Right ventricle myocardium inferior (tissue), 1 donor: ENCODE measurements at regions not wholly inside any gene's neighbourhood (a gene's known extent, or its start where the extent isn't known, plus 50 kb on each side); places are given as distances from the start of the nearest gene placed in this dataset.
A peak's percentile ranks its signal among the peaks of the same experiment; 100 is the strongest.

Source experiments
- ATAC-seq: fragments of 200-7000 bp; cut with Tn5 transposase; one replicate; pipeline ENCODE4 v1.9.1; 2020; ENCODE audit warnings: mild to moderate bottlenecking, moderate library complexity
- DNase-seq: peaks from one replicate; pipeline ENCODE4 v3.0.0; 2021; ENCODE audit errors: missing footprints
- intact Hi-C: fragments of 100-400 bp; cut with DNase I; formaldehyde crosslinking; loops from one replicate; pipeline ENCODE4 v1.11.0; 2022
- donor health status: DM: no; HTN: yes; CAD: no; lungs with severe emphysema.

GRCh38 chr14:34201909-34202637 is 251.2 kb upstream of the EGLN3 start:
- DNase-seq (no peak), ATAC-seq (no peak)
- intact Hi-C loops = no loop called here

DNA sequence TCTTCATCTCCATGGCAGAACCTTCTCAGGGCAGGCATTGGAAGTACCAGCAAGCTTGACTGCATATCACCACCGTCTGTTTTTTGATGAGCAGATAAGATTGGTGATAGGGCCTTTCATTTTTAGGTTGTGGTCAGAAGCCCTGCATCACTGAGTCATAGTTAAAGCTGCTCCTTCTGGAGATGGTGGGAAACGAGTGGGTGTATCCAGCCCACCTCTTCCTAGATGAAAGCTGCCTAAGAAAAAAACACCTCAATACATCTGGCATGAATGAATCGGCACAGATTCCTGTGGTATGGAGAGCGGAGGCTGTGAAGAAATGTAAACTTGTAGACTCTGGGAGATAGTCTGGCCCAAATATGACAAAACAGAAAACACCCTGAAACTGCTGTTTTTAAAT is 248.7 kb upstream of the EGLN3 start:
- intact Hi-C loops = no loop called here
- ATAC-seq (no peak), DNase-seq (no peak)

DNA sequence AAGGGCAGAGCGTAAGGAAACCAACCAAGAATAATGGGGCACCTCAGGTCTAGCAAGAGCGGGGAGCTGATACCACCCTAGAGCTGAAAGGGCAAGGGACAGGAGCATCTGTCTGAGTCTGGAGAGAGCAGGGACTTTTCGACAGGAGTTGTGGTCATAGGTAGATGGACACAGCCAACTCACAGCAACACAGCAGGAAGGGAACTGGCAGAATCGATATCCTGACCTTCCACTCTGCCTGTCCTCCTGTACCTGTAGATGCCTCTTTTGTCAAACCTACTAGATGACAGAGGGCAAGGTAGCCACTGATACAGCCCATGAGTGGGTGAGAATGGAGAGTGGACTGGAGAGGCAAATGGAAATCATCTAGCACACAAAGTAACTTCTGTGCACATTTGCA is 247.2 kb upstream of the EGLN3 start:
- DNase-seq (no peak), ATAC-seq (no peak)
- intact Hi-C loops = no loop called here

GRCh38 chr14:34195964-34196363 is 245.1 kb upstream of the EGLN3 start:
- ATAC-seq = no peak
- no peak for DNase-seq
- intact Hi-C loops = no loop called here

GRCh38 chr14:34190717-34191116 is 239.8 kb upstream of the EGLN3 start:
- ATAC-seq (no peak), DNase-seq (no peak)
- intact Hi-C loops = no loop called here

- ATAC-seq = no peak
- no peak for DNase-seq
- intact Hi-C loops = no loop called here
These were observed 239.0 kb upstream of the EGLN3 start for GRCh38 chr14:34189866-34190265.

DNA sequence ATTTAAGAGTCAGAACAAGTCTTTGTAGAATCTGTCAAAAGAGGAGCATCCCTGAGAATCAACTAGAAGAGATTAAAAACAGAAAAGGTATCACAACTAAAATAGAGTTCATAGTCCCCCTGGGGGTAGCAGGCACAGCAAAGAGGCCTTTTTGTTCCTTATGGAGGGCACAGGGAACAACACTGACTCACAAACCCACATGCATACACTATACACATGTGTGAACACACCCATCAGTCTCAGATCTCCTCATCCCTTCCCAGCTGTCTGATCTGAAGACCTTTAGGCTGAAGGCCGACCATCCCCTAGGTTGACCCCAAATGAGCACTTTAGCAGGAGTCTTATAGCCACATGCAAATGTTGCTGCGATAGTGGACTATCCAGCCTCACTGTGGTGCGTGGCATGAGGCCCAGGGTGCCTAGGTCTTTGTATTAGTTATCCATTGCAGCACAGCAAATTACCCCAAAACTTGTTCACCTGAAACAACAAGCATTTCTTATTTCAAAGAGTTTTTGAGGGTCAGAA is 236.7 kb upstream of the EGLN3 start:
- intact Hi-C loops = no loop called here
- DNase-seq (no peak), ATAC-seq (no peak)

DNA sequence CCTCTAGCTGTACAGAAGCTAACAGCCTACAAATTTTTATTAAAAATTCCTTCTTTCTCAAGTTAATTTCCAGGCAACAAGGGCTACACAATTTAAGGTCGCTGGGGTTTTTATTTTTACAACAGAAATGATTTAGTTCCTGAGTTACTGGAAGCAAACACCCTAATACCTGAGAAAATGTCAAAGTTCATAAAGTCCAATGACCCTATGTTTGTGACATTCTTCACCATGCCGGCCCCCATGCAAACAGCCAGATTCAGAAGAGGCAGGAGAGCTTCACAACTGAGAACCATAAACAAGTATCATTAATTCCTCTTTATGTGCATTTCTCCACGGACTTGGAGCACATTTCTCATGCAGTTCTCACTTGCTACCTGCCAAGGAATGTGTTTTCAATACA is 236.2 kb upstream of the EGLN3 start:
- intact Hi-C loops = no loop called here
- DNase-seq (no peak), ATAC-seq (no peak)

GRCh38 chr14:34184126-34184525 is 233.3 kb upstream of the EGLN3 start:
- intact Hi-C loops = no loop called here
- ATAC-seq (no peak), DNase-seq (no peak)

GRCh38 chr14:34183478-34183877 is 232.6 kb upstream of the EGLN3 start:
- ATAC-seq (no peak), DNase-seq (no peak)
- intact Hi-C loops = no loop called here

GRCh38 chr14:34181338-34181737 is 230.5 kb upstream of the EGLN3 start:
- no peak for DNase-seq
- intact Hi-C loops = no loop called here
- no peak for ATAC-seq

GRCh38 chr14:34180869-34181268 is 230.0 kb upstream of the EGLN3 start:
- DNase-seq (no peak), ATAC-seq (no peak)
- intact Hi-C loops = no loop called here

GRCh38 chr14:34180434-34180833 is 229.6 kb upstream of the EGLN3 start:
- intact Hi-C loops = no loop called here

GRCh38 chr14:34179727-34180126 is 228.9 kb upstream of the EGLN3 start:
- intact Hi-C loops = no loop called here
- DNase-seq = no peak
- no peak for ATAC-seq

More at GRCh38 chr14:34180434-34180833, 229.6 kb upstream of the EGLN3 start:
- DNase-seq = no peak
- ATAC-seq = peak; percentile 56

DNA sequence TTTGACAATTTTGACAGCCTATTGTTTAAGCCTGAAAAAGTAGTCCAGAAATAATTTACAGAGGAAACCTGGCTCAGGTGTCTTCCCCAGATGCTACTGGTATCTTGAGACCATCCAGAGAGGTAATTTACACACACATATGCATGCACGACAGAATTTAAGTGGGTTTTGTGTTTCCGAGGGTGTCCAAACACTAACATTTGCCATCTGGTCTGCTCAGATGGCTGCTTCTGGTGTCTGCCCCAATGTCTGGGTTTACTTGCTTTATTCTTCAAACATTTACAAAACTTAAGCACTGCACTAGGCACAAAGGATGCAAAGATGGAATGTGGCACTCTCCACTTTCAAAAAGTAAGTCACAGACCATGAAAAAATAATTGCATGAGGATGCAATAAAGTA is 226.6 kb upstream of the EGLN3 start:
- DNase-seq = no peak
- intact Hi-C loops = no loop called here
- ATAC-seq = no peak

DNA sequence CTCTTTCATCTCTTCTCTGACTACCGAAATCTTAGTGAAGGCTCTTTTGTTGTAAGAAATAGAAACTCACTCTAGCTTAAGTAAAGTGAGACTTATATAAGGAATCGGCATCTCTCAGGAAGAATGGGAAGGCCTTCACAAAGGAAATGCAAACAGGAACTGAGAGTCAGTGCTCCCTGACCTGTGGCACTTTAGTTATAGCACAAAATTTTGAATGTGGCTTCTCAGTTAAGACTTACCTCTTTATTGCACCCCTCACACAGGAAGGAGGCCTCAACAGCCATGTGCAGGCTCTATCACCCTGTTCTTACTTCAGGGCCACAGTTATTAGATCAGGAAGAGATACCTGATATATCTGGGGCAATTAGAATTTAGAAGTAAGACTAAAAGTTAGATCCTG is 224.7 kb upstream of the EGLN3 start:
- no peak for ATAC-seq
- no peak for DNase-seq
- intact Hi-C loops = no loop called here

GRCh38 chr14:34174973-34175372 is 224.1 kb upstream of the EGLN3 start:
- intact Hi-C loops = no loop called here
- no peak for ATAC-seq
- DNase-seq = no peak

GRCh38 chr14:34173916-34174315 is 223.0 kb upstream of the EGLN3 start:
- intact Hi-C loops = no loop called here
- no peak for ATAC-seq
- no peak for DNase-seq

GRCh38 chr14:34172550-34173368 is 221.9 kb upstream of the EGLN3 start:
- ATAC-seq (no peak), DNase-seq (no peak)
- intact Hi-C loops = no loop called here

GRCh38 chr14:34172173-34172451 is 221.2 kb upstream of the EGLN3 start:
- intact Hi-C loops = no loop called here
- ATAC-seq (no peak), DNase-seq (no peak)
